Gastroesophageal sphincter (tissue), 3 donors: ENCODE measurements at regions not wholly inside any gene's neighbourhood (a gene's known extent, or its start where the extent isn't known, plus 50 kb on each side); places are given as distances from the start of the nearest gene placed in this dataset.

ENCODE experiments used
- POLR2A ChIP-seq, 2 donors: fragments of 450-650 bp; IDR thresholded peaks; one replicate each; pipeline ENCODE4 v1.6.1; 2017; ENCODE audit warnings: antibody characterized with exemption in 2 of 2, mild to moderate bottlenecking in 2 of 2, moderate library complexity in 1 of 2
- TF ChIP-seq, protein P1 (sequence below), 4 experiments: fragments of 200-600 bp in 2 of 4; fragments of 450-650 bp in 2 of 4; sonication (generic) in 1 of 4; IDR thresholded peaks; one replicate each; pipeline ENCODE4 v1.5.1; 2017 to 2019; ENCODE audit warnings: antibody characterized with exemption in 4 of 4, mild to moderate bottlenecking in 2 of 4, moderate library complexity in 2 of 4

DNA sequence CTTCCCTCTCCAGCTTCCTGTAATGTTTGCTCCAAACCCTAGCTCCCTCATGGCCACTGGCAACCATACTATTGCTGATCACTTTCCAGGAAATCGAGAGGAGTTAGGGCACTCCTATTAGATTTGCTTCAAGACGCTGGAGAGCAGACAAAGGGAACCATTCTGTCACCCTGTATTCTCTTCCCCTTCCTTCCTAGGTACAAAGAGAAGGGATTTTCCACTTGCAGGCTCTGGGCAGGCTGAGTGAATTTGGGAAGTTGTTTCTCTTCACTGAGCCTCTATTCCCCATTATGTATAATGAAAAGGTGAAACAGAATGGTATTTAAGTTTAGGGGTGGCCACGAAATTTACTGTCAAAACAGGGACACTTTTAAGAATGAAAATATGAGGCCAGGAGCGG lies 99.4 kb upstream of the LPP start:
- TF ChIP-seq, protein P1, sequence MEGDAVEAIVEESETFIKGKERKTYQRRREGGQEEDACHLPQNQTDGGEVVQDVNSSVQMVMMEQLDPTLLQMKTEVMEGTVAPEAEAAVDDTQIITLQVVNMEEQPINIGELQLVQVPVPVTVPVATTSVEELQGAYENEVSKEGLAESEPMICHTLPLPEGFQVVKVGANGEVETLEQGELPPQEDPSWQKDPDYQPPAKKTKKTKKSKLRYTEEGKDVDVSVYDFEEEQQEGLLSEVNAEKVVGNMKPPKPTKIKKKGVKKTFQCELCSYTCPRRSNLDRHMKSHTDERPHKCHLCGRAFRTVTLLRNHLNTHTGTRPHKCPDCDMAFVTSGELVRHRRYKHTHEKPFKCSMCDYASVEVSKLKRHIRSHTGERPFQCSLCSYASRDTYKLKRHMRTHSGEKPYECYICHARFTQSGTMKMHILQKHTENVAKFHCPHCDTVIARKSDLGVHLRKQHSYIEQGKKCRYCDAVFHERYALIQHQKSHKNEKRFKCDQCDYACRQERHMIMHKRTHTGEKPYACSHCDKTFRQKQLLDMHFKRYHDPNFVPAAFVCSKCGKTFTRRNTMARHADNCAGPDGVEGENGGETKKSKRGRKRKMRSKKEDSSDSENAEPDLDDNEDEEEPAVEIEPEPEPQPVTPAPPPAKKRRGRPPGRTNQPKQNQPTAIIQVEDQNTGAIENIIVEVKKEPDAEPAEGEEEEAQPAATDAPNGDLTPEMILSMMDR (IDR thresholded peaks at IDR 0.05): no peak
- TF ChIP-seq POLR2A (IDR thresholded peaks at IDR 0.05): no peak
